ENCODE measurements at regions not wholly inside any gene's neighbourhood (a gene's known extent, or its start where the extent isn't known, plus 50 kb on each side); places are given as distances from the start of the nearest gene placed in this dataset.

- DNase-seq = no peak
These were observed 262.1 kb upstream of the ADGRB3 start for GRCh38 chr6:68372991-68373390.

- DNase-seq = no peak
These were observed 266.2 kb upstream of the ADGRB3 start for GRCh38 chr6:68368845-68369244.

- DNase-seq = no peak
These were observed 270.7 kb upstream of the ADGRB3 start for GRCh38 chr6:68364271-68364805.

GRCh38 chr6:68343901-68344300, 291.2 kb upstream of the ADGRB3 start:
- no peak for DNase-seq

- no peak for DNase-seq
These were observed 292.8 kb upstream of the ADGRB3 start for GRCh38 chr6:68342286-68342685.

GRCh38 chr6:68339488-68340131, 295.5 kb upstream of the ADGRB3 start:
- no peak for DNase-seq

GRCh38 chr6:68333442-68333841, 301.6 kb upstream of the ADGRB3 start:
- DNase-seq = no peak

GRCh38 chr6:68328156-68328555, 306.9 kb upstream of the ADGRB3 start:
- no peak for DNase-seq

- DNase-seq = no peak
These were observed 308.3 kb upstream of the ADGRB3 start for GRCh38 chr6:68326762-68327161.

GRCh38 chr6:68317366-68317765, 317.7 kb upstream of the ADGRB3 start:
- no peak for DNase-seq

GRCh38 chr6:68313911-68314310, 321.2 kb upstream of the ADGRB3 start:
- DNase-seq = no peak

- no peak for DNase-seq
These were observed 327.8 kb upstream of the ADGRB3 start for GRCh38 chr6:68307301-68307700.

- DNase-seq = no peak
These were observed 339.0 kb upstream of the ADGRB3 start for GRCh38 chr6:68296126-68296525.

GRCh38 chr6:68282646-68283045, 352.4 kb upstream of the ADGRB3 start:
- no peak for DNase-seq

- no peak for DNase-seq
These were observed 355.1 kb upstream of the ADGRB3 start for GRCh38 chr6:68279793-68280557.

GRCh38 chr6:68273297-68273696, 361.8 kb upstream of the ADGRB3 start:
- no peak for DNase-seq

- DNase-seq = no peak
These were observed 378.7 kb upstream of the ADGRB3 start for GRCh38 chr6:68256391-68256790.

GRCh38 chr6:68252632-68253031, 382.4 kb upstream of the ADGRB3 start:
- DNase-seq = no peak

GRCh38 chr6:68247782-68248181, 387.3 kb upstream of the ADGRB3 start:
- DNase-seq = no peak

GRCh38 chr6:68240726-68241125, 394.4 kb upstream of the ADGRB3 start:
- no peak for DNase-seq

GRCh38 chr6:68239034-68239433, 396.0 kb upstream of the ADGRB3 start:
- DNase-seq = no peak

GRCh38 chr6:68238097-68238601, 396.9 kb upstream of the ADGRB3 start:
- no peak for DNase-seq

- DNase-seq = no peak
These were observed 397.9 kb upstream of the ADGRB3 start for GRCh38 chr6:68237205-68237604.

GRCh38 chr6:68235326-68235784, 399.7 kb upstream of the ADGRB3 start:
- no peak for DNase-seq
